Esophagus muscularis mucosa (tissue), 3 donors: ENCODE measurements at regions not wholly inside any gene's neighbourhood (a gene's known extent, or its start where the extent isn't known, plus 50 kb on each side); places are given as distances from the start of the nearest gene placed in this dataset.

Source experiments
- POLR2A ChIP-seq: fragments of 450-650 bp; IDR thresholded peaks from one replicate; pipeline ENCODE4 v1.6.1; 2017; ENCODE audit warnings: antibody characterized with exemption, moderate library complexity, mild to moderate bottlenecking, low read depth
- TF ChIP-seq, protein P1 (sequence below), 3 experiments: fragments of 200-600 bp in 2 of 3; fragments of 450-650 bp in 1 of 3; sonication (generic) in 2 of 3; IDR thresholded peaks; one replicate each; pipeline ENCODE4 v1.5.1; 2017 to 2019; ENCODE audit warnings: antibody characterized with exemption in 3 of 3, mild to moderate bottlenecking in 2 of 3, moderate library complexity in 1 of 3

GRCh38 chr22:49525360-49525759 is 302.3 kb downstream of the BRD1 start:
- TF ChIP-seq POLR2A = no peak
- TF ChIP-seq, protein P1, sequence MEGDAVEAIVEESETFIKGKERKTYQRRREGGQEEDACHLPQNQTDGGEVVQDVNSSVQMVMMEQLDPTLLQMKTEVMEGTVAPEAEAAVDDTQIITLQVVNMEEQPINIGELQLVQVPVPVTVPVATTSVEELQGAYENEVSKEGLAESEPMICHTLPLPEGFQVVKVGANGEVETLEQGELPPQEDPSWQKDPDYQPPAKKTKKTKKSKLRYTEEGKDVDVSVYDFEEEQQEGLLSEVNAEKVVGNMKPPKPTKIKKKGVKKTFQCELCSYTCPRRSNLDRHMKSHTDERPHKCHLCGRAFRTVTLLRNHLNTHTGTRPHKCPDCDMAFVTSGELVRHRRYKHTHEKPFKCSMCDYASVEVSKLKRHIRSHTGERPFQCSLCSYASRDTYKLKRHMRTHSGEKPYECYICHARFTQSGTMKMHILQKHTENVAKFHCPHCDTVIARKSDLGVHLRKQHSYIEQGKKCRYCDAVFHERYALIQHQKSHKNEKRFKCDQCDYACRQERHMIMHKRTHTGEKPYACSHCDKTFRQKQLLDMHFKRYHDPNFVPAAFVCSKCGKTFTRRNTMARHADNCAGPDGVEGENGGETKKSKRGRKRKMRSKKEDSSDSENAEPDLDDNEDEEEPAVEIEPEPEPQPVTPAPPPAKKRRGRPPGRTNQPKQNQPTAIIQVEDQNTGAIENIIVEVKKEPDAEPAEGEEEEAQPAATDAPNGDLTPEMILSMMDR (IDR thresholded peaks at IDR 0.05) = no peak
